Neural crest cell (in vitro differentiated cells): ENCODE measurements at regions not wholly inside any gene's neighbourhood (a gene's known extent, or its start where the extent isn't known, plus 50 kb on each side); places are given as distances from the start of the nearest gene placed in this dataset.

Experiments
- DNase-seq: peaks from one replicate; pipeline ENCODE4 v3.0.0; 2021; ENCODE audit warnings: low read depth, mixed read lengths, low spot score
- H3K27ac Mint-ChIP-seq: one replicate; pipeline ENCODE4 v1.8.0; 2021; ENCODE audit warnings: mild to moderate bottlenecking, mixed read lengths; ENCODE audit not compliant: unreplicated experiment
- H3K27me3 Mint-ChIP-seq: 2 replicates; pipeline ENCODE4 v1.8.0; 2021; ENCODE audit warnings: low read depth, mild to moderate bottlenecking, mixed read lengths
- H3K36me3 Mint-ChIP-seq: 2 replicates; pipeline ENCODE4 v1.8.0; 2021; ENCODE audit warnings: low read depth, mild to moderate bottlenecking, mixed read lengths
- H3K4me1 Mint-ChIP-seq: 2 replicates; pipeline ENCODE4 v1.8.0; 2021; ENCODE audit warnings: mixed read lengths
- H3K4me3 Mint-ChIP-seq: one replicate; pipeline ENCODE4 v1.8.0; 2021; ENCODE audit warnings: mild to moderate bottlenecking, mixed read lengths
- H3K9me3 Mint-ChIP-seq: 2 replicates; pipeline ENCODE4 v1.8.0; 2021; ENCODE audit warnings: mixed read lengths
- CTCF ChIP-seq: fragments of 200-600 bp; sonication (generic); conservative IDR thresholded peaks from 2 replicates; pipeline ENCODE4 v1.5.0; 2021; ENCODE audit warnings: antibody characterized with exemption, mild to moderate bottlenecking

- no peak for DNase-seq
- Mint-ChIP-seq H3K9me3 (no peaks in the 10 kb centered on the region), H3K27ac (no peak overlapping the region), H3K27me3 (no peaks in the 10 kb centered on the region), H3K36me3 (no peaks in the 10 kb centered on the region), H3K4me1 (no peaks in the 10 kb centered on the region), H3K4me3 (no peak overlapping the region)
- TF ChIP-seq CTCF, result no peak
Observed at GRCh38 chr5:12073426-12073825, 169.2 kb upstream of the CTNND2 start.

- DNase-seq, result no peak
- Mint-ChIP-seq H3K4me1 (no peaks in the 10 kb centered on the region), H3K9me3 (no peaks in the 10 kb centered on the region), H3K36me3 (no peaks in the 10 kb centered on the region), H3K27ac (no peak overlapping the region), H3K27me3 (no peaks in the 10 kb centered on the region), H3K4me3 (no peak overlapping the region)
- TF ChIP-seq CTCF, result no peak
Observed at GRCh38 chr5:12072441-12072840, 168.2 kb upstream of the CTNND2 start.

GRCh38 chr5:12071455-12071854 lies 167.2 kb upstream of the CTNND2 start:
- no peaks in the 10 kb centered on the region for H3K36me3 Mint-ChIP-seq
- no peaks in the 10 kb centered on the region for H3K4me1 Mint-ChIP-seq
- no peak for TF ChIP-seq CTCF
- no peaks in the 10 kb centered on the region for H3K27me3 Mint-ChIP-seq
- H3K4me3 Mint-ChIP-seq, result no peak overlapping the region
- no peaks in the 10 kb centered on the region for H3K9me3 Mint-ChIP-seq
- DNase-seq, result no peak
- no peak overlapping the region for H3K27ac Mint-ChIP-seq

GRCh38 chr5:12023614-12024241 lies 119.5 kb upstream of the CTNND2 start:
- Mint-ChIP-seq H3K27me3 (no peaks in the 10 kb centered on the region), H3K4me1 (no peaks in the 10 kb centered on the region), H3K36me3 (peaks cover 9% of the 10 kb centered on the region), H3K27ac (no peak overlapping the region), H3K9me3 (peaks cover 3% of the 10 kb centered on the region), H3K4me3 (no peak overlapping the region)
- DNase-seq, result peak; percentile 20
- TF ChIP-seq CTCF, result peak; percentile 90

- Mint-ChIP-seq H3K27ac (no peak overlapping the region), H3K9me3 (no peaks in the 10 kb centered on the region), H3K4me3 (no peak overlapping the region), H3K36me3 (peaks cover 3% of the 10 kb centered on the region), H3K27me3 (no peaks in the 10 kb centered on the region), H3K4me1 (no peaks in the 10 kb centered on the region)
- no peak for TF ChIP-seq CTCF
- DNase-seq, result no peak
Observed at GRCh38 chr5:12022444-12022843, 118.2 kb upstream of the CTNND2 start.
